Fibroblast of pulmonary artery (primary cell): ENCODE measurements at regions not wholly inside any gene's neighbourhood (a gene's known extent, or its start where the extent isn't known, plus 50 kb on each side); places are given as distances from the start of the nearest gene placed in this dataset.

Experiments used
- DNase-seq: peaks from one replicate; pipeline ENCODE4 v3.0.0-alpha.2; 2010; ENCODE audit warnings: low read depth
- H3K4me3 ChIP-seq: replicated peaks from 2 replicates; pipeline ENCODE4 v1.5.1; 2011; ENCODE audit warnings: low read depth, mild to moderate bottlenecking, control low read depth, low read length, moderate library complexity
- TF ChIP-seq, protein P1 (sequence below): IDR thresholded peaks from 2 replicates; pipeline ENCODE4 v1.5.1; 2011; ENCODE audit warnings: mild to moderate bottlenecking, control low read depth, low read length, inconsistent platforms; ENCODE audit errors: missing control alignments

DNA sequence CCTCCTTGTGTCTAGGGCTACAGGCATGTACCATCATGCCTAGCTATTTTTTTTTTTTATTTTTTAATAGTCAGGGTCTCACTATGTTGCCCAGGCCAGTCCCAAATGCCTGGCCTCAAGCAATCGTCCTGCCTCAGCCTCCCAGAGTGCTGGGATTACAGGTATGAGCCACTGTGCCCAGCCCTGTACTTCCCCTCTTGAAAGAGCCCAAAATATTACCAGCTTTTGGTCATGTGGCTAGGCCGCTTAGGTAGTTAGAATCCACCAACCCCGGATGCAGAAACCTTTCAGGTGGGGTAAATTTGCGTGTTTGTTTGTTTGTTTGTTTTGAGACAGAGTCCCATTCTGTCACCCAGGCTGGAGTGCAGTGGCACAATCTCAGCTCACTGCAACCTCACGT lies 132.8 kb upstream of the C2CD4B start:
- no peak overlapping the region for H3K4me3 ChIP-seq
- TF ChIP-seq, protein P1, sequence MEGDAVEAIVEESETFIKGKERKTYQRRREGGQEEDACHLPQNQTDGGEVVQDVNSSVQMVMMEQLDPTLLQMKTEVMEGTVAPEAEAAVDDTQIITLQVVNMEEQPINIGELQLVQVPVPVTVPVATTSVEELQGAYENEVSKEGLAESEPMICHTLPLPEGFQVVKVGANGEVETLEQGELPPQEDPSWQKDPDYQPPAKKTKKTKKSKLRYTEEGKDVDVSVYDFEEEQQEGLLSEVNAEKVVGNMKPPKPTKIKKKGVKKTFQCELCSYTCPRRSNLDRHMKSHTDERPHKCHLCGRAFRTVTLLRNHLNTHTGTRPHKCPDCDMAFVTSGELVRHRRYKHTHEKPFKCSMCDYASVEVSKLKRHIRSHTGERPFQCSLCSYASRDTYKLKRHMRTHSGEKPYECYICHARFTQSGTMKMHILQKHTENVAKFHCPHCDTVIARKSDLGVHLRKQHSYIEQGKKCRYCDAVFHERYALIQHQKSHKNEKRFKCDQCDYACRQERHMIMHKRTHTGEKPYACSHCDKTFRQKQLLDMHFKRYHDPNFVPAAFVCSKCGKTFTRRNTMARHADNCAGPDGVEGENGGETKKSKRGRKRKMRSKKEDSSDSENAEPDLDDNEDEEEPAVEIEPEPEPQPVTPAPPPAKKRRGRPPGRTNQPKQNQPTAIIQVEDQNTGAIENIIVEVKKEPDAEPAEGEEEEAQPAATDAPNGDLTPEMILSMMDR = no peak
- no peak for DNase-seq

DNA sequence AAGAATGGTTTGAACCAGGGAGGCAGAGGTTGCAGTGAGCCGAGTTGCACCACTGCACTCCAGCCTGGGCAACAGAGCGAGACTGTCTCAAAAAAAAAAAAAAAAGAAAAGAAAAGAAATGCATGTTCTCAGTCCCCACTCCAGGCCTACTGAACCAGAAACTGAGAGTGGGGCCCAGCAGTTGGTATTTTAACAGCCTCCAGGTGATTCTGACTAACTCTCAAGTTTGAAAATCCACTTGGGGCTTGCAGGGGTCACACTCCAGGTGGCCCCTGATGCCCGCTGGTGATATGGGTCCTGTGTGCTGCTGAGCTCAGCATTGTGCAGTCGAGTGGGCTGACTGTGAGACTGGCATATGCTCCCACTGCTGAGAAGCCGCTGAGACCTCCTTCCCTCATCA lies 133.7 kb upstream of the C2CD4B start:
- TF ChIP-seq, protein P1 = no peak
- DNase-seq = no peak
- H3K4me3 ChIP-seq = no peak overlapping the region

DNA sequence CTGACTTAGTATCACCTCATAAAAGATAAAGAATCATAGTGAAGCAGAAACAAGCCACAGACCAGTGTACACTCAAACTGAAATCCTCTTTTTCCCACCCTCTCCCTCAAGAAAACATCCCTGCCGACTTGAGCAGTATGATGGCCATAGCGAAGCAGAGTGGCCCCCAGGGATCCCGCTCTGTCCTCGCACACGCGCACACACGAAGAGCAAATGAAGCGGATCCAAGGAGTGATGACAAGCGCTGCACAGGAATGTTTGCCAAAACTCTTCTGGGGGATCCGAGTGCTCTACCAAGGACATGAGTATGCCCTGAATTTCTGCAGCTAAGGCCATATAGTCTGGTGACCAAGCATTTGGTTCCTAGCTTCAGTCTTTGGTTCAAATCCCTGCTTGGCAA lies 134.5 kb upstream of the C2CD4B start:
- DNase-seq = no peak
- TF ChIP-seq, protein P1 = no peak
- H3K4me3 ChIP-seq = no peak overlapping the region

DNA sequence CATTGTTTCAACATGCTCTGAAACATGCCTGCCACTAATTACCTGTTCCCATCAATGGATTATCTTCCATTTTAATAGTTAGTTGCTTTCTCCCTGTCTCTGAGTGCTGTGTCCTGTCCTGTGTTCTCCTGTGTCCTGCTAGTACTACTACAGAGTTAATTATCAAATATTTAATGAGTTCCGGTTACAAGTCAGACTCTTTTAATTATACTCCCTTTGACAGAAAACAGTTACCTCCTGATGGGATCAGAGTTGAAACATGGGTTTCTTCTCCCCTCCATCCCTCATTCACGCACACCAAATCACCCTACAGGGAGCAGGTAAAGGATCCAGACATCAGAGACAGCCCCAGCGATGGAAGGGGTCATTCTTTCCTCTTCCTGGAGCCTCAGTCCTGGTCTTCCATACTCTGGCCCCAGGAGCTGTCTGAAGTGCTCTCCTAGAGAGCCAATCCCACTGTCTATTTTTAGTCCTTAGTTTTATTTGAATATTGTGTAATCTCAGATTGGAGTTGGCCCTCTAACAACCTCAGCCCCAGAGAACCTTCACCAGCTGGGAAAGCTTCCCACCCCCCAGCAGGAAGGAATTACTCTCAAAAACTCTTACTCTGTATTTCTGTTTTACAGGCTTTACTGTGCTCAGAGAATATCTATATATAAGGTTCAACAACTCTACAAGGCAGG lies 137.0 kb upstream of the C2CD4B start:
- TF ChIP-seq, protein P1 = no peak
- H3K4me3 ChIP-seq = no peak overlapping the region
- DNase-seq = peak; percentile 43

DNA sequence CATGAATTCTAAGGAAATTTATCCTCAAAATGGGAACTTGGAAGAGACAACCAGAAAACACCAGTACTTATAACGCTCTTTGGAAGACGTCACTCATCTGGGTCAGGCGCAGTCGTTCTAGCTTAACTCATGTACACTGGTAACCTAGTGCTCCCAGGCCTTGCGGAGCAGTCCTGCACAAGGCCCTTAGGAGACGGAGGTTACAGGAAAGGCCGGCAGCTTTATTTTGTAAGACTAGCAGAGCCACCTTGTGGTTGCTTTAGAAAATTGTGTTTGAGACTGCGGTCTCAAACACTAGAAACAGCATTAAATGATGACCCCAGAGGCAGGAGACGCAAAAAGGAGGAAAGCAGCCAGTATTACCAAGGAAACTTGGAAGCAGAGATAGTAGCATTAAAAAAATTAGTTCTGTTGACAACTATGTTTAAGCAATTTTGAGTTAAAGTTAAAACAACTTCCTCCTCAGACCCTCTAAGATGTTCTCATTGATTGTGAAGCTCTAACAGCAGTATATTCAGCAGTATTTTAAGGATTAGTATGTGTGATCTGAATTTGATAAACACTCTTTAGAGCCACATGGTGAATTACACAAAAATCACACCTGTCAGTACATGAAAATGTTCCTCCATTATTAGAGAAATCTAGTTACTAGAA lies 141.9 kb upstream of the C2CD4B start:
- peak; percentile 87 for DNase-seq
- TF ChIP-seq, protein P1 = peak; percentile 70
- no peak overlapping the region for H3K4me3 ChIP-seq

DNA sequence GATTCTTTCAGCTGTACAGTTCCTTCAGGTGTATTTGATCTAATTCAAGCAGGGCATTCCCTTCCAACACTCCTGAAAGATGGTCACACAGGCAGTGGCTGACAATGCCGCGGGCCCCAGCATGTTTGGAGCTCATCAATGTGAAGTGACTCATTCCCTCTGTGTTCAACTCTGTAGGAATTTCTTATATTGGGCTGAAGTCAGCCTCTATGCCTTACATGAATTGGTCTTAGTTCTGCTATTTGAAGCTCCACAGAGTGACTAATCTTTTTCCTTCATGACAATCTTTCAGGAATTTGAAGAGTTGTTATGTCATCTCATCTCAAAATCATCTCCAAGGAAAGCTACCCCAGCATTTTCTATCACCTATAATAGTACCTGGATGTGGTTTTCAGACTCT lies 142.5 kb upstream of the C2CD4B start:
- TF ChIP-seq, protein P1 = no peak
- H3K4me3 ChIP-seq = no peak overlapping the region
- peak; percentile 32 for DNase-seq
